ENCODE measurements at regions not wholly inside any gene's neighbourhood (a gene's known extent, or its start where the extent isn't known, plus 50 kb on each side); places are given as distances from the start of the nearest gene placed in this dataset.
"Not testable (repeated sequence)": the region's sequence is repeated elsewhere in the genome, so short reads cannot be mapped to it uniquely, and the experiment has no call there.

DNA sequence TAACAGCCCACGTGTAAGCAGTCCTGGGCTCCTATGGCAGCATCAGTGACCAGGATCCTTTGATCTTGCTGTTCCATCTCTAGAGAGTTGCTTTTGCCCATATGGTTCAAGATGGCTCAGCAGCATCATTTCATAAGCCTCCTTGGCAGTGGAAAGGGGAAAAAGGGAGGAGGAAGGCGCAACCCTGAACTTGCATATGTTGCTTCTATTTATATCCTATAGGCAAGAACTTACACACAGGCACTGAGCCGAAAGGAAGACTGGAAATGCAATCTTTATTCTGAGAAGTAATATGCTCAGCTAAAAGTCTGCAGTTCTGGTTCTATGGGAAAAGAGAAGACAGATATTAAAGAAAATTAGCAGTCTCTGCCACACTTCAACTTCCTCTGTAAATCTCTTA lies 167.7 kb upstream of the PLXNC1 start:
- DNase-seq: no peak

DNA sequence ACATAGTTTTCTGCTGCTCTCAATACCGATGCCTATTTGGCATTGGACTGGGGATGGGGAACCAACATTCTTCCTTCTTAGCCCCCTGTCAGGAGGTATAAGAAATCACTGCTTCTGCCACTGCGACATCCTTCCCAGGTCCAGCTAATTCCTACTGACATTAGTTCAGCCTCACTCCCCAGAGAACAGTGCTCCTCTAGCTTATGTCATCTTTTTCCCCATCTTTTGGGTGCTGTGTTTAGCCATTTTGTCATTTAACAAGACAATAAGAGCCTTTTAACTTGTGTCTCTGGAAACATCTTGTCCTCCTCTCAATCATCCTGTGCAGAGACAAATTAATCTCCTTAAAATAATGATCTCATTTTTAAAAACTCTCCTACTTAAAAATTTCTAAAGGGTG lies 167.0 kb upstream of the PLXNC1 start:
- DNase-seq: no peak

DNA sequence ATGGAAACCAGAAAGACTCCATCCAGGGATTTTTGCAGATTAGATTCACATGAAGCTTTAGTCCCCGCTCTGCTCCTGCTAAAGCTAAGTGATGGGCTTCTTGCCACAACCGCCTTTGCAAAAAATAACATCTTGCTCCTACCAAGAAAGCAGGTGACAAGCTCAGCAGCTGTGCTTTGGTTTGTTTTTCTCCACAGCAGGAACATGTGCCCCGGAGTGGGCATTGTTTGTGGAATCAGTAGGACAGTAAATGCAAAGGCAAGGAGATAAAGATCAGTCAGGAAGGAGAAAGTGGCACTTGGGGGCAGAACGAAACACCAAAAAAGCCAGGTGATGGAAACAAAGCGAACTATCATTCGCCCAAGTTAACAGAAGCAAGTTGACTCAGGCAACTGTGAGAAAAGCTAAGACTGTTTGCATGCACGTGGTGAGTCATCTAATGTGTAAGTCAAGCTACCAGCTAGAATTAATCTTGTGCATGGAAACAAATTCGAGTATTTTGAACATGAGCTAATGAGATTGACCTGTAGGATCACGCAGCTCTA lies 165.5 kb upstream of the PLXNC1 start:
- DNase-seq: peak; percentile 40

DNA sequence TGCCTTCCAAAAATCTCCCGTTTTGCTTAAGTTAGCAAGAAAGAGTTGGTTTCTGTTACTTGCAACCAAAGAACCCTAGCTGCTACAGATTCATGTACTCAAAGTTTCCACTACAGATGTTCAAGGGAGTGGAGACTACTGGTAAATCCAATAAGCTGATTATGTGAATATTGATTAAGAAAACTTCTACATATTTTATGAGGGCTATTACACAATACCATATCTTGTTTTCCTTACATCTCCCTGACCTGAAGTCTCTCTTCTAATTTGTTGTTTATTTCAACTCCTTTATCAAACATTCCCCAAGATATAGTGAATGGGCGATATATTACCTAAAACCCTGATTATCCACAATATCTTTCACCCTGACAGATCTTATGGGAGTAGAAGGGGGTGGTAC lies 164.4 kb upstream of the PLXNC1 start:
- no peak for DNase-seq

GRCh38 chr12:93989949-93990348 lies 158.4 kb upstream of the PLXNC1 start:
- no peak for DNase-seq

DNA sequence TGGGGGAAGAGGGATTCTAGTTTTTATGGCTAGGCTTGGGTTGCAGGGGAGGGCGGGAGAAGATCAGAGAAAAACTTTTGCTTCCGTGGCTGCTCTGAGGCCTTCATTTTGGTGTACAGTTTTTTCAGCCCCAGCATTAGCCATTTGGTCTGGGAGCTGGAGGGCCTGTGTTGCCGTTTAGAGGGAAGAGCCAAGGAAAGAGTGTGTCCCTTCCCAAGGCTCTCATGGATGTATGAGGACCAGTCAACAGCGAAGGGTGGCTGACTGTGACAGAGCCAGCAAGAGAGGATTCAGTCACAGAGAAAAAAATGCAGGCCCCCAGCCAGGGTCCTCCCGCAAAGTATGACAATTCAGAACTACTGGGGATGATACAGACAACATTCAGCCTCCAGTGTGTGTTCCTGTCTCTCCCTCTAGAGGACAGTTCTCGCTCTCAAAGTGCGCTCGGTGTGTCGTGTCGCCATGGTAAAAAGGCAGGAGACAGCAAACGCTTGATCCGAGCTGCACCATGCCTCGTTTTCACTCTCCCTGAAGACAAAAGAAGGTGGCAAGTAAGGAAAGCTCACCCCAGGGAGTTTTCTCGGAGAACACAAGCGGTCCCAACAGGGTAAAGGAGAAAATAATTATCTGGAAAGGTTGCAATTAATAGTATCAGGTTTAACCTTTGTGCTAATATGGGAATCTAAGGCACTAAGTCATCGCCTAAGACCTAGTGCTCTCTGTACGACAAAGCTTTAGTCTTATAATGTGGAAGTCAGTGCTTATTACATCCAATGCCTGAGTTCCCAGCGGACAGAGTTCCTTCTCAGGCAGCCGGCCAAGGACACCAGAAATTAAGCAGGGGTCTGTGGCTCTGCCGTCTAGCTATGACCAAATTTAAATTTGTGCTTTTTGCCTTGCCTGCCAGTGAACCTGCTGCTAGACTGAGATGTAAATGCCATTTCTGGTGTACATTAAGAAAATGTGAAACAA lies 157.3 kb upstream of the PLXNC1 start:
- DNase-seq: no peak

DNA sequence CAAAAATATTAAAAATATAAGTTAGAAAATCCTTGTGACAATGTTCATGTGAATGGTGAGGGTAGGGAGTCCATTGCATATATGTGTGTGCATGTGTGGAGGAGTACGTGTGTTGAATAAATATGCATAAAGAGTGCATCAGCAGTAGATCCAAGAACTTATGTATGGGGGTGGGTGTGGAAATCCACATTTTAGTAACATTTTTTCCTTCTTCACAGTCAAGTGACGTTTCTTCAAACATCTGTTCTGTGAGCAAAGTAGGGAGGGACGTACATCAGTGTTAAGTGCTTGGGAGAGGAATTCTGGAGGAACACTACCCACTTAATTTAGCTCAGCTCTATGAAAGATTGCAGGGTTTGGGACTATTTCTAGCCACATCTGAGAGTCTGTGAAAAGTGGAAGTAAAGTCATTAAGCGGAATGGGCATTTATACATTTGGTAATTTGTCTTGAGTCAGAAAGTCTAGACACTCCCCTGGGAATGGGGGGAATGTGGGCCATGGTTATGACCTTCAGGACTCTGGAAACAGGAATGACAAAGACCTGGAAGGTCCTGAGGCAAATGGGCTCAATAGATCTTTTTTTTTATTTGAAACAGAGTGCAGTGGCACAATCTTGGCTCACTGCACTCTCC lies 156.4 kb upstream of the PLXNC1 start:
- DNase-seq: no peak

- no peak for DNase-seq
These were observed 153.7 kb upstream of the PLXNC1 start for GRCh38 chr12:93994721-93995120.

- DNase-seq: no peak
These were observed 152.1 kb upstream of the PLXNC1 start for GRCh38 chr12:93996321-93996720.

- no peak for DNase-seq
These were observed 146.7 kb upstream of the PLXNC1 start for GRCh38 chr12:94001691-94002090.

DNA sequence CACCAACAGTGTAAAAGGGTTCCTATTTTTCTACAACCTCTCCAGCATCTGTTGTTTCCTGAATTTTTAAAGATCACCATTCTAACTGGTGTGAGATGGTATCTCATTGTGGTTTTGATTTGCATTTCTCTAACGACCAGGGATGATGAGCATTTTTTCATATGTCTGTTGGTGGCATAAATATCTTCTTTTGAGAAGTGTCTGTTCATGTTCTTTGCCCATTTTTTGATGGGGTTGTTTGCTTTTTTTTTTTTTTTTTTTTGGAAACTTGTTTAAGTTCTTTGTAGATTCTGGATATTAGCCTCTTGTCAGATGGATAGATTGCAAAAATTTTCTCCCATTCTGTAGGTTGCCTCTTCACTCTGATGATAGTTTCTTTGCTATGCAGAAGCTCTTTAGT lies 145.5 kb upstream of the PLXNC1 start:
- not testable (repeated sequence) for DNase-seq

DNA sequence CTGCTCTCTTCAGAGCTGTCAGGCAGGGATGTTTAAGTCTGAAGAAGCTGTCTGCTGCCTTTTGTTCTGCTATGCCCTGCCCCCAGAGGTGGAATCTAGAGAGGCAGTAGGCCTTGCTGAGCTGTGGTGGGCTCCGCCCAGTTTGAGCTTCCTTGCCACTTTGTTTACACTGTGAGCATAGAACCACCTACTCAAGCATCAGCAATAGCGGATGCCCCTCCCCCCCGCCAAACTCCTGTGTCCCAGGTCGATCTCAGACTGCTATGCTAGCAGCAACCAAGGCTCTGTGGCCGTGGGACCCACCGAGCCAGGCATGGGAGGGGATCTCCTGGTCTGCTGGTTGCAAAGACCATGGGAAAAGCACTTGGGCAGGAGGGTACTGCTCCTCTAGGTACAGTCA lies 140.5 kb upstream of the PLXNC1 start:
- DNase-seq: peak; percentile 38

- DNase-seq: no peak
These were observed 138.1 kb upstream of the PLXNC1 start for GRCh38 chr12:94010307-94010706.

- no peak for DNase-seq
These were observed 136.3 kb upstream of the PLXNC1 start for GRCh38 chr12:94012071-94012470.

GRCh38 chr12:94012590-94012989 lies 135.8 kb upstream of the PLXNC1 start:
- DNase-seq: no peak

- not testable (repeated sequence) for DNase-seq
These were observed 131.1 kb upstream of the PLXNC1 start for GRCh38 chr12:94017247-94017646.

- DNase-seq: no peak
These were observed 128.0 kb upstream of the PLXNC1 start for GRCh38 chr12:94020335-94020734.

GRCh38 chr12:94023879-94024278 lies 124.5 kb upstream of the PLXNC1 start:
- DNase-seq: no peak

DNA sequence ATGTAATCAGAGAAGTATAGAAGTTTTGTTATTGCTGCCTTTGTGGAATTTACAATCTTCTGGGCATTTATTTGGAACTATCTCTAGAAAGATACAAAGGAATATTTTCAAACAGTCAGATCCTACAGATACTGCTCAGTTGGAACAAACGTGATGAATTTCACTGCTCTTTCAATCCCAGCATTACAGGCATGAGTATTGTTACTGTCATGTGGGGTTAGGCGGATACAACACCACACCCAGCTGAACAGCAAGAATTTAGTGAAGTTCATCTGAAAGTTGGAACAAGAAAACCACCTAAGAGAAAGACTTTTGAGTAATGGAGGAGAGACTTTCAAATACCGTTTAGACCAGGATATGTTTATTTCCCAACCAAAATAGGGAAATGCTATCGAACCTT lies 123.3 kb upstream of the PLXNC1 start:
- DNase-seq: no peak

DNA sequence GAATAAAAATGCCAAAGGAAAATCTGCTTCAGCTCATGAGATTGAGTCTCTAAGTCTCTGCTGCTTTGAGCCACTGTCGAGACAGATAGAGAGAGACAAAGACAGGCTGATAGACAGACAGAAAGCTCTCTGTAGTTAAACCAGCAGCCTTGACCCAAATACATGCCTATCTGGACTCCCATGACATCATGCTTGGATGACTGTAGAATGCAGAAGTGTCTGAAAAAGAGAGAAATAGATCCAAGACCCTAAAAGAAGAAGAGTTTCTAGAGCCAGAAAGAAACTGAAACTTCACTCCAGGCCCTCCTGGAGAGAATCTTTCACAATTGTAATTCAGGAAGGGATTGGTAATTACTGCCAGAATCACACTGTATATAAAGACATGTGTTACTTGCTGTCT lies 122.6 kb upstream of the PLXNC1 start:
- DNase-seq: no peak

- DNase-seq: no peak
These were observed 121.8 kb upstream of the PLXNC1 start for GRCh38 chr12:94026596-94026995.

DNA sequence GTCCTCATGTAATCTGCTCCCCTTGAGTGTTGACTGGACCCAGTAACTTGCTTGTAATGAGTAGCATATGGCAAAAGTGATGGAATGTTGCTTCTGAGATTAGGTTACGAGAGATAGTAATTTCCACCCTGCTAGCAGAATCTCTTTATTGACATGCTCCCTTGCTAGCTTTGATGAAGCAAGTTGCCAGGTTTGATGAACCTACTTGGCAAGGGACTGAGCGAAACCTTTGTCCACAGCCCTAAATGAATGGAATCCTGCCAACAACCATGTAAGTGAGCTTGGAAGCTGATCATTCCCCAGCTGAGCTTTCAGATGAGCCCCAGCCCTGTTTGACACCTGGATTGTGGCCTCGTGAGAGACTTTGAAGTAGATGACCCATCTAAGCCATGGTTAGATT lies 120.8 kb upstream of the PLXNC1 start:
- no peak for DNase-seq

DNA sequence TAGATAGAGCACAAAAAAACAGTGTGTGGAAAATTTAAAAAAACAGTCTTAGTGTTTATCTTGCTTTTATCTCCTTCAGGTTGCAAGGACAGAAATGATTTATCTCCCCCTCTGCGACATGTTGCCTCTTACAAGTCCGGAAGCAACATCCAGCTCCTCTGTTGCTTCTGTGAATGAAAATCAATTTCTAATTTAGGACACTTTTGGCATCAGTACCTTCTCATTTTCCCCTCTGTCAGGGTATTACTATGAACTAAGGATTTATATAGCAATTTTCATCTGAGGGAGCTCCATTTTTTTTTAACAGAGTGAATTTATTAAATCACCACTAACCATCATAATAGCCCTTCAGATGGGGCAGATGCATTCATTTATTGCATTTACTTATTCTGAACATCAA lies 116.6 kb upstream of the PLXNC1 start:
- DNase-seq: no peak

DNA sequence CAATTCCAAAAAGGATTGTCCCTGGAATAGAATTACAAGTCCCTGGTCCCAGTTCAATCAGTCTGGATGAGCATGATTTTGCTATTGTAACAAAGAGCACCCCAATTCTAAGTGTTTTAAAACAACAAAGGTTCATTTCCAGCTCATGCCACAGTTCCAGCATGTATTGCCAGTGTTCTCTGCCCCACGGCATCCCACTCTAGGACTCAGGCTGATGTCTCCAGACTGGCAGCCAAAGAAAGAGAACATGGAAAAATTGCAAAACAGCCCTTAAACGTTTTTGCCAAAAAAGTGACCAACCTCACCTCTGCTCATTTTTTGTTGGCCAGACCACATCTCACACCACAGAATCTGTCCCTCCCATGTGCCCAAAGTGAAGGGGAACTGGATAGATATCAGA lies 116.0 kb upstream of the PLXNC1 start:
- no peak for DNase-seq
